Neuronal stem cell (in vitro differentiated cells): ENCODE measurements at regions not wholly inside any gene's neighbourhood (a gene's known extent, or its start where the extent isn't known, plus 50 kb on each side); places are given as distances from the start of the nearest gene placed in this dataset.
A peak's percentile ranks its signal among the peaks of the same experiment; 100 is the strongest.

ENCODE experiments used
- DNase-seq: peaks from one replicate; pipeline ENCODE4 v3.0.0-alpha.2; 2013; ENCODE audit warnings: low spot score
- H2AFZ ChIP-seq: one replicate; pipeline ENCODE4 v1.6.1; 2013; ENCODE audit warnings: mild to moderate bottlenecking, low read length, inconsistent platforms
- H2AK5ac ChIP-seq: 2 replicates; pipeline ENCODE4 v1.6.1; 2013; ENCODE audit warnings: low read depth, mild to moderate bottlenecking, inconsistent platforms, low read length, moderate library complexity, mixed read lengths
- H2BK120ac ChIP-seq: 2 replicates; pipeline ENCODE4 v1.6.1; 2013; ENCODE audit warnings: low read depth, mild to moderate bottlenecking, inconsistent platforms, low read length, moderate library complexity, mixed read lengths
- H2BK12ac ChIP-seq: one replicate; pipeline ENCODE4 v1.6.1; 2013; ENCODE audit warnings: low read length, inconsistent platforms
- H2BK15ac ChIP-seq: 2 replicates; pipeline ENCODE4 v1.6.1; 2013; ENCODE audit warnings: mild to moderate bottlenecking, low read length, inconsistent platforms, mixed read lengths
- H2BK5ac ChIP-seq: one replicate; pipeline ENCODE4 v1.6.1; 2013; ENCODE audit warnings: inconsistent platforms, mild to moderate bottlenecking, low read length, moderate library complexity
- H3K14ac ChIP-seq: one replicate; pipeline ENCODE4 v1.6.1; 2013; ENCODE audit warnings: low read length, inconsistent platforms
- H3K18ac ChIP-seq: 2 replicates; pipeline ENCODE4 v1.6.1; 2013; ENCODE audit warnings: low read length, inconsistent platforms
- H3K23ac ChIP-seq: 2 replicates; pipeline ENCODE4 v1.6.1; 2013; ENCODE audit warnings: low read depth, mild to moderate bottlenecking, mixed read lengths, low read length, inconsistent platforms; ENCODE audit not compliant: poor library complexity
- H3K27ac ChIP-seq: replicated peaks from 3 replicates; pipeline ENCODE4 v1.5.1; 2013; ENCODE audit warnings: low read length, inconsistent platforms
- H3K27me3 ChIP-seq, 3 experiments: 2 replicates each; pipeline ENCODE4 v1.6.1; 2013; ENCODE audit warnings: low read length in 3 of 3, mild to moderate bottlenecking in 2 of 3, inconsistent platforms in 1 of 3, low read depth in 1 of 3, mixed read lengths in 1 of 3, moderate library complexity in 1 of 3; ENCODE audit not compliant: control insufficient read depth in 3 of 3, insufficient read depth in 3 of 3
- H3K36me3 ChIP-seq, 2 donors: replicated peaks in 1 of 2; 2 replicates each; pipeline ENCODE4 v1.6.1; 2013; ENCODE audit warnings: low read length in 2 of 2; ENCODE audit not compliant: control insufficient read depth in 2 of 2, insufficient read depth in 2 of 2
- H3K4ac ChIP-seq: 2 replicates; pipeline ENCODE4 v1.6.1; 2013; ENCODE audit warnings: inconsistent platforms, mild to moderate bottlenecking, low read length, moderate library complexity
- H3K4me1 ChIP-seq, 2 donors: 1 replicate in 1 of 2; 2 replicates in 1 of 2; pipeline ENCODE4 v1.6.1; 2013; ENCODE audit warnings: low read length in 2 of 2, low read depth in 1 of 2; ENCODE audit not compliant: control insufficient read depth in 2 of 2, insufficient read depth in 1 of 2
- H3K4me2 ChIP-seq: one replicate; pipeline ENCODE4 v1.6.1; 2013; ENCODE audit warnings: mild to moderate bottlenecking, low read length, inconsistent platforms; ENCODE audit not compliant: insufficient read depth, poor library complexity, severe bottlenecking
- H3K4me3 ChIP-seq, 2 donors: 2 replicates each; pipeline ENCODE4 v1.5.1; 2013; ENCODE audit warnings: low read length in 2 of 2, mild to moderate bottlenecking in 2 of 2, inconsistent platforms in 1 of 2, moderate library complexity in 1 of 2
- H3K79me1 ChIP-seq: one replicate; pipeline ENCODE4 v1.6.1; 2013; ENCODE audit warnings: low read depth, mild to moderate bottlenecking, inconsistent platforms, low read length, moderate library complexity
- H3K9ac ChIP-seq: one replicate; pipeline ENCODE4 v1.6.1; 2013; ENCODE audit warnings: mild to moderate bottlenecking, low read depth, low read length, inconsistent platforms; ENCODE audit not compliant: poor library complexity
- H3K9me3 ChIP-seq, 2 donors: replicated peaks in 1 of 2; 2 replicates each; pipeline versions ENCODE3 to v1.6.1; 2013; ENCODE audit warnings: low read length in 2 of 2, mild to moderate bottlenecking in 2 of 2, inconsistent platforms in 1 of 2, low read depth in 1 of 2, mixed read lengths in 1 of 2, moderate library complexity in 1 of 2; ENCODE audit not compliant: control insufficient read depth in 2 of 2, insufficient read depth in 1 of 2
- H4K8ac ChIP-seq: one replicate; pipeline ENCODE4 v1.6.1; 2013; ENCODE audit warnings: low read depth, mild to moderate bottlenecking, inconsistent platforms, low read length, moderate library complexity
- H4K91ac ChIP-seq: one replicate; pipeline ENCODE4 v1.6.1; 2013; ENCODE audit warnings: low read length, low read depth, mild to moderate bottlenecking, inconsistent platforms; ENCODE audit not compliant: poor library complexity
- WGBS, 2 donors: extraction: QIAGEN DNeasy Blood & Tissue Kit; methylation state at CpG; one replicate each; pipeline ENCODE4 v1.1.7; 2013; ENCODE audit warnings: missing lambda C conversion rate in 2 of 2, mixed read lengths in 1 of 2; ENCODE audit not compliant: insufficient read length in 2 of 2, insufficient replicate concordance in 1 of 2; ENCODE audit errors: extremely low coverage in 2 of 2; 5-methylcytosine and 5-hydroxymethylcytosine counted together

DNA sequence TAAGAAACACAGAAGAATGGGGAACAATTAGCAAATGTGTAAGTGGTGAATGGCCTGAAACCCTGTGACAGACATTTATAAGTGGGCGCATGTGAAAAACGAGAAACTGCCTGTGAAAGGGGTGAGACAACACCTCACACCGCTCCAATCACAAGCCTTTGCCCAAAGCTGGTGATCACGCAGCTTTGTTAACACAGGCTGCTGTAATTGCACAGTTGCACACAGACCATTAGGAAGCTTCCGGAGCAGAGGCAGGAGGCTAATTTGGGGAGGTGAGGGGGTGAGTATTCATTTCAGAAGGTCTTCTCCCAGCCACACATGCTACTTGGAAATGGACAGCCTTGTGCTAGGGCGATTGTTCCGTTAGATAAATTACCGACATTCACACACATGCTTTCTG, 294.0 kb downstream of the MED10 start:
- Histone ChIP-seq H3K79me1 (peaks cover 2% of the 10 kb centered on the region), H3K4me1 (peaks cover 0 to 8% of the 10 kb centered on the region in 2 donors), H3K9me3 (peaks cover 0 to 4% of the 10 kb centered on the region in 2 donors), H2AK5ac (no peak overlapping the region), H3K9ac (no peak overlapping the region), H2BK15ac (no peak overlapping the region), H2BK120ac (no peak overlapping the region), H4K8ac (no peak overlapping the region), H3K27ac (no peak overlapping the region), H3K27me3 (no peaks in the 10 kb centered on the region), H3K18ac (no peak overlapping the region), H2BK12ac (no peak overlapping the region), H2AFZ (no peak overlapping the region), H3K4me3 (no peak overlapping the region), H3K36me3 (peaks cover 0 to 2% of the 10 kb centered on the region in 2 donors), H3K4ac (no peak overlapping the region), H4K91ac (no peak overlapping the region), H3K23ac (no peak overlapping the region), H2BK5ac (no peak overlapping the region), H3K14ac (no peak overlapping the region), H3K4me2 (no peak overlapping the region)
- DNase-seq: no peak
- no CpG with 5 or more reads among the region's 8 CpGs for WGBS, 2 donors

GRCh38 chr5:6083311-6083978, 294.9 kb downstream of the MED10 start:
- Histone ChIP-seq H3K4ac (no peak overlapping the region), H4K91ac (peak overlapping the region; percentile 7), H3K4me3 (no peak overlapping the region), H3K27me3 (no peaks in the 10 kb centered on the region), H3K4me2 (no peak overlapping the region), H2BK120ac (no peak overlapping the region), H3K18ac (peak overlapping the region; percentile 88), H3K4me1 (peaks cover 0 to 8% of the 10 kb centered on the region in 2 donors), H3K23ac (peak overlapping the region; percentile 74), H3K14ac (no peak overlapping the region), H4K8ac (no peak overlapping the region), H3K27ac (no peak overlapping the region), H2BK12ac (no peak overlapping the region), H3K79me1 (peaks cover 2% of the 10 kb centered on the region), H3K9me3 (peaks cover 0 to 4% of the 10 kb centered on the region in 2 donors), H3K9ac (peak overlapping the region; percentile 56), H2AFZ (no peak overlapping the region), H2AK5ac (no peak overlapping the region), H3K36me3 (peaks cover 0 to 2% of the 10 kb centered on the region in 2 donors), H2BK5ac (peak overlapping the region; percentile 11), H2BK15ac (no peak overlapping the region)
- WGBS, 2 donors: no CpG with 5 or more reads among the region's 11 CpGs
- DNase-seq: no peak

- no peak for DNase-seq
- Histone ChIP-seq H4K91ac (no peak overlapping the region), H3K9me3 (peaks cover 0 to 4% of the 10 kb centered on the region in 2 donors), H3K79me1 (peaks cover 2% of the 10 kb centered on the region), H2BK5ac (no peak overlapping the region), H3K4me1 (peaks cover 0 to 8% of the 10 kb centered on the region in 2 donors), H2AK5ac (no peak overlapping the region), H3K27me3 (no peaks in the 10 kb centered on the region), H3K36me3 (peaks cover 0 to 2% of the 10 kb centered on the region in 2 donors), H3K18ac (no peak overlapping the region), H4K8ac (no peak overlapping the region), H2BK120ac (no peak overlapping the region), H2BK15ac (no peak overlapping the region), H3K23ac (no peak overlapping the region), H3K4me2 (no peak overlapping the region), H3K9ac (no peak overlapping the region), H3K14ac (no peak overlapping the region), H3K27ac (no peak overlapping the region), H3K4ac (no peak overlapping the region), H2BK12ac (no peak overlapping the region), H2AFZ (no peak overlapping the region), H3K4me3 (no peak overlapping the region)
- WGBS, 2 donors: no CpG with 5 or more reads among the region's 2 CpGs
These were observed 295.7 kb downstream of the MED10 start for GRCh38 chr5:6082685-6083084.

DNA sequence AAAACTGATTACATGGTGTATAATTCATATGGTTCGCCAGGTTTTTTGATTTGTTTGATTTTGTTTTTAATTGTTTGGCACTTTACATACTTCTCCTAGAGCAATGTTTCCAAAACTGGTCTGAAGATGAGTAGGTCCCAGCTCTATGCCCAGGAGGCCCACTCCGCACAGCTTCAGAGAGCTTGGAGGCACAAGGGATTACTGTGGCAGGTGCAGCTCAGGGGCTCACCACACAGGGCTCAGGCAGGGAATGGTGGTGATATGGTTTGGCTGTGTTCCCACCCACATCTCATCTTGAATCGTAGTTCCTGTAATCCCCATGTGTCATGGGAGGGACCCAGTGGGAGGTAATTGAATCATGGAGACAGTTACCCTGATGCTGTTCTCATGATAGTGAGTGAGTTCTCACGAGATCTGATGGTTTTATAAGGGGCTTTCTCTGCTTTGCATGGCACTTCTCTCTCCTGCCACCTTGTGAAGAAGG, 296.6 kb downstream of the MED10 start:
- Histone ChIP-seq H3K27ac (no peak overlapping the region), H3K4me2 (no peak overlapping the region), H3K4ac (no peak overlapping the region), H4K8ac (no peak overlapping the region), H2BK5ac (no peak overlapping the region), H3K14ac (no peak overlapping the region), H3K23ac (no peak overlapping the region), H2BK120ac (no peak overlapping the region), H2AFZ (no peak overlapping the region), H3K27me3 (no peaks in the 10 kb centered on the region), H3K79me1 (peaks cover 2% of the 10 kb centered on the region), H2BK12ac (no peak overlapping the region), H3K18ac (no peak overlapping the region), H2BK15ac (no peak overlapping the region), H3K9ac (no peak overlapping the region), H3K36me3 (peaks cover 0 to 2% of the 10 kb centered on the region in 2 donors), H3K9me3 (peaks cover 0 to 4% of the 10 kb centered on the region in 2 donors), H2AK5ac (no peak overlapping the region), H3K4me3 (no peak overlapping the region), H3K4me1 (peaks cover 0 to 9% of the 10 kb centered on the region in 2 donors), H4K91ac (no peak overlapping the region)
- DNase-seq: no peak
- no CpG with 5 or more reads among the region's 4 CpGs for WGBS, 2 donors
